GM18951 (cell line): ENCODE measurements at regions not wholly inside any gene's neighbourhood (a gene's known extent, or its start where the extent isn't known, plus 50 kb on each side); places are given as distances from the start of the nearest gene placed in this dataset.

ENCODE experiments used
- POLR2A ChIP-seq: IDR thresholded peaks from 4 replicates; pipeline ENCODE4 v1.6.1; 2011; ENCODE audit warnings: mild to moderate bottlenecking; ENCODE audit not compliant: insufficient read length, insufficient read depth; ENCODE audit errors: extremely low read depth
- in situ Hi-C: fragments of 300-500 bp; cut with MboI; formaldehyde crosslinking; loops from one replicate; pipeline ENCODE4 v1.12.0; 2022; ENCODE audit warnings: low sequenced_read_pairs, mixed read lengths, inconsistent platforms; ENCODE audit not compliant: unreplicated experiment

- TF ChIP-seq POLR2A: no peak
- in situ Hi-C loops: no loop called here
These were observed 289.5 kb downstream of the RMST start for GRCh38 chr12:97752129-97752528.

GRCh38 chr12:97753332-97753731 is 290.7 kb downstream of the RMST start:
- in situ Hi-C loops: no loop called here
- no peak for TF ChIP-seq POLR2A

- in situ Hi-C loops: no loop called here
These were observed 291.7 kb downstream of the RMST start for GRCh38 chr12:97754306-97754705.

GRCh38 chr12:97756066-97756666 is 293.6 kb downstream of the RMST start:
- TF ChIP-seq POLR2A: no peak
- in situ Hi-C loops: no loop called here

More at GRCh38 chr12:97754306-97754705, 291.7 kb downstream of the RMST start:
- TF ChIP-seq POLR2A: no peak

- TF ChIP-seq POLR2A: no peak
- in situ Hi-C loops: no loop called here
These were observed 294.1 kb downstream of the RMST start for GRCh38 chr12:97756741-97757140.

- in situ Hi-C loops: no loop called here
- no peak for TF ChIP-seq POLR2A
These were observed 295.0 kb downstream of the RMST start for GRCh38 chr12:97757481-97758193.

GRCh38 chr12:97758194-97758501 is 295.5 kb downstream of the RMST start:
- no peak for TF ChIP-seq POLR2A
- in situ Hi-C loops: no loop called here

- no peak for TF ChIP-seq POLR2A
- in situ Hi-C loops: no loop called here
These were observed 296.0 kb downstream of the RMST start for GRCh38 chr12:97758586-97758985.

GRCh38 chr12:97760601-97761000 is 298.0 kb downstream of the RMST start:
- no peak for TF ChIP-seq POLR2A
- in situ Hi-C loops: no loop called here

- in situ Hi-C loops: no loop called here
- no peak for TF ChIP-seq POLR2A
These were observed 300.5 kb downstream of the RMST start for GRCh38 chr12:97763113-97763512.

GRCh38 chr12:97764700-97765099 is 302.1 kb downstream of the RMST start:
- in situ Hi-C loops: no loop called here
- TF ChIP-seq POLR2A: no peak

GRCh38 chr12:97767347-97767746 is 304.7 kb downstream of the RMST start:
- TF ChIP-seq POLR2A: no peak
- in situ Hi-C loops: no loop called here

- TF ChIP-seq POLR2A: no peak
- in situ Hi-C loops: no loop called here
These were observed 315.5 kb downstream of the RMST start for GRCh38 chr12:97778111-97778510.

- in situ Hi-C loops: no loop called here
- no peak for TF ChIP-seq POLR2A
These were observed 318.7 kb downstream of the RMST start for GRCh38 chr12:97781342-97781741.

- in situ Hi-C loops: no loop called here
These were observed 322.3 kb downstream of the RMST start for GRCh38 chr12:97784904-97785303.

GRCh38 chr12:97790281-97790680 is 327.7 kb downstream of the RMST start:
- TF ChIP-seq POLR2A: no peak
- in situ Hi-C loops: no loop called here

More at GRCh38 chr12:97784904-97785303, 322.3 kb downstream of the RMST start:
- no peak for TF ChIP-seq POLR2A
